ENCODE measurements at regions not wholly inside any gene's neighbourhood (a gene's known extent, or its start where the extent isn't known, plus 50 kb on each side); places are given as distances from the start of the nearest gene placed in this dataset.

GRCh38 chr3:161691677-161692076, 195.1 kb downstream of the OTOL1 start (continued):
- TF ChIP-seq ZNF639 (CRISPR knock-in tag; conservative IDR thresholded peaks at IDR 0.05 in 1 of 2, IDR thresholded peaks at IDR 0.05 in 1 of 2) (no peak), TEAD4 (IDR thresholded peaks at IDR 0.05; ENCODE audit: low read length) (no peak), TEAD4 (CRISPR knock-in tag; IDR thresholded peaks at IDR 0.05; ENCODE audit: borderline replicate concordance) (no peak), MAFK (IDR thresholded peaks at IDR 0.05; ENCODE audit: low read length) (no peak), ZNF217 (CRISPR knock-in tag; IDR thresholded peaks at IDR 0.05) (no peak), MEF2A (IDR thresholded peaks at IDR 0.05; ENCODE audit: control insufficient read depth, low read depth, low read length) (no peak), ZNF444 (CRISPR knock-in tag; IDR thresholded peaks at IDR 0.05) (no peak), ZNF12 (CRISPR knock-in tag; IDR thresholded peaks at IDR 0.05) (no peak), TSC22D4 (tag; IDR thresholded peaks at IDR 0.05) (no peak)

- Histone ChIP-seq H3K4me3 (no peak overlapping the region), H4K20me1 (replicated peaks; ENCODE audit: control insufficient read depth, insufficient read depth, low read length) (no peaks in the 10 kb centered on the region), H3K36me3 (ENCODE audit: control insufficient read depth, insufficient read depth, low read length) (no peaks in the 10 kb centered on the region), H3K9me1 (ENCODE audit: control insufficient read depth, insufficient read depth, low read length) (no peaks in the 10 kb centered on the region), H3K79me2 (ENCODE audit: control insufficient read depth, insufficient read depth, low read length) (no peaks in the 10 kb centered on the region), H3K4me2 (ENCODE audit: insufficient read depth, low read length) (no peak overlapping the region), H3K27ac (ENCODE audit: extremely low read depth, low read depth, low read length) (no peak overlapping the region), H3K4me1 (replicated peaks in 1 of 2; ENCODE audit: control insufficient read depth in 2 of 2, insufficient read depth in 2 of 2, low read length in 2 of 2) (no peaks in the 10 kb centered on the region), H3K27me3 (ENCODE audit: control insufficient read depth in 2 of 2, insufficient read depth in 2 of 2, low read length in 2 of 2) (no peaks in the 10 kb centered on the region), H2AFZ (ENCODE audit: low read depth, low read length) (no peak overlapping the region), H3K9ac (ENCODE audit: insufficient read depth in 1 of 2, low read depth in 2 of 2, low read length in 2 of 2) (no peak overlapping the region), H3K9me3 (replicated peaks; ENCODE audit: control insufficient read depth, insufficient read depth, low read depth, low read length) (no peaks in the 10 kb centered on the region; the same call in 1 of the 2 replicates)
- DNase-seq (ENCODE audit: extremely low read depth in 1 of 4, low spot score in 3 of 4) (no peak), FAIRE-seq (no peak), ATAC-seq (no peak)
- no TSS peak for BruUV-seq (replicated peaks)
- WGBS (ENCODE audit: insufficient coverage, low coverage, missing lambda C conversion rate), result 2% methylated on average over 5 of the region's 5 CpGs
- CTCF ChIA-PET (ENCODE audit: low intra/inter-chr PET ratio), result no interaction called here
- POLR2A ChIA-PET, result no interaction called here
- in situ Hi-C loops (cut with MboI) (no loop called here), intact Hi-C loops (cut with micrococcal nuclease) (no loop called here)
- no peak for TF ChIP-seq FOXK1 (CRISPR knock-in tag; IDR thresholded peaks at IDR 0.05; ENCODE audit: borderline replicate concordance)
- TF ChIP-seq DNMT1 (IDR thresholded peaks at IDR 0.05), result no peak
- no peak for TF ChIP-seq LEF1 (IDR thresholded peaks at IDR 0.05)
- no peak for TF ChIP-seq SUPT5H (IDR thresholded peaks at IDR 0.05)
- no peak for TF ChIP-seq NELFE (IDR thresholded peaks at IDR 0.05; ENCODE audit: insufficient read depth, insufficient read length)
- TF ChIP-seq ZNF175 (CRISPR knock-in tag; IDR thresholded peaks at IDR 0.05; ENCODE audit: low read depth), result no peak
- TF ChIP-seq ELK3 (CRISPR knock-in tag; IDR thresholded peaks at IDR 0.05), result no peak
- no peak for TF ChIP-seq MECOM (CRISPR knock-in tag; IDR thresholded peaks at IDR 0.05)
- no peak for TF ChIP-seq ZNF707 (CRISPR knock-in tag; conservative IDR thresholded peaks at IDR 0.05)
- TF ChIP-seq ZNF133 (CRISPR knock-in tag; IDR thresholded peaks at IDR 0.05), result no peak
These were observed 198.3 kb downstream of the OTOL1 start for GRCh38 chr3:161694682-161695564.
